ENCODE measurements at regions not wholly inside any gene's neighbourhood (a gene's known extent, or its start where the extent isn't known, plus 50 kb on each side); places are given as distances from the start of the nearest gene placed in this dataset.

- intact Hi-C loops (cut with DNase I) = no loop called here
- ATAC-seq = no peak
- Histone ChIP-seq H3K4me1 (peaks cover 0 to 3% (median 0%) of the 10 kb centered on the region in 3 donors), H3K27ac (no peak overlapping the region), H3K9me3 (no peaks in the 10 kb centered on the region), H3K4me3 (no peak overlapping the region), H3K36me3 (no peaks in the 10 kb centered on the region), H3K27me3 (no peaks in the 10 kb centered on the region)
- DNase-seq = no peak
- TF ChIP-seq, protein P1, sequence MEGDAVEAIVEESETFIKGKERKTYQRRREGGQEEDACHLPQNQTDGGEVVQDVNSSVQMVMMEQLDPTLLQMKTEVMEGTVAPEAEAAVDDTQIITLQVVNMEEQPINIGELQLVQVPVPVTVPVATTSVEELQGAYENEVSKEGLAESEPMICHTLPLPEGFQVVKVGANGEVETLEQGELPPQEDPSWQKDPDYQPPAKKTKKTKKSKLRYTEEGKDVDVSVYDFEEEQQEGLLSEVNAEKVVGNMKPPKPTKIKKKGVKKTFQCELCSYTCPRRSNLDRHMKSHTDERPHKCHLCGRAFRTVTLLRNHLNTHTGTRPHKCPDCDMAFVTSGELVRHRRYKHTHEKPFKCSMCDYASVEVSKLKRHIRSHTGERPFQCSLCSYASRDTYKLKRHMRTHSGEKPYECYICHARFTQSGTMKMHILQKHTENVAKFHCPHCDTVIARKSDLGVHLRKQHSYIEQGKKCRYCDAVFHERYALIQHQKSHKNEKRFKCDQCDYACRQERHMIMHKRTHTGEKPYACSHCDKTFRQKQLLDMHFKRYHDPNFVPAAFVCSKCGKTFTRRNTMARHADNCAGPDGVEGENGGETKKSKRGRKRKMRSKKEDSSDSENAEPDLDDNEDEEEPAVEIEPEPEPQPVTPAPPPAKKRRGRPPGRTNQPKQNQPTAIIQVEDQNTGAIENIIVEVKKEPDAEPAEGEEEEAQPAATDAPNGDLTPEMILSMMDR (IDR thresholded peaks at IDR 0.05) = no peak
- 10 to 16% methylated on average over 1 of the region's 1 CpG for WGBS, 2 donors
- FAIRE-seq = no peak
Measured at GRCh38 chr11:10927538-10927937, 69.7 kb upstream of the ZBED5 start.

DNA sequence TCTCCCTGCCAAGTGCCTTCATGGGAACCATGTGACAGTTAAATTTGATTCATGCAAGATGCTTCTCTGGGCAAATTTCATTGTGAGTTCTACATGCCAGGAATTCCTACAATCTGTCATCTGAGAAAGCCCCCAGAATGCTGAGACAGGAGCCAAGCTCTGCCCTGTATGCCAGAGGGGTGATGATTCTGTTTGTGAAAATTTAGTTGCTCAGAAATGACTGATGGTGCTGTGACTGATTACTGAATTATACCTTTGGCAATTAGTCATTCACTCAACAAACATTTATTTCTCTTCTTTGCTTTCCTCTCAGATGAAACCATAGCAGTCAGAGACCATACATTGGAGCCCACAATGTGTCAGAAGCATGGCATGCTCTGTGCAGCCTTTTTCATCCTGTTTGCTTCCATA, 69.0 kb upstream of the ZBED5 start:
- Histone ChIP-seq H3K27ac (no peak overlapping the region), H3K9me3 (no peaks in the 10 kb centered on the region)
- TF ChIP-seq, protein P1 (IDR thresholded peaks at IDR 0.05) = no peak

DNA sequence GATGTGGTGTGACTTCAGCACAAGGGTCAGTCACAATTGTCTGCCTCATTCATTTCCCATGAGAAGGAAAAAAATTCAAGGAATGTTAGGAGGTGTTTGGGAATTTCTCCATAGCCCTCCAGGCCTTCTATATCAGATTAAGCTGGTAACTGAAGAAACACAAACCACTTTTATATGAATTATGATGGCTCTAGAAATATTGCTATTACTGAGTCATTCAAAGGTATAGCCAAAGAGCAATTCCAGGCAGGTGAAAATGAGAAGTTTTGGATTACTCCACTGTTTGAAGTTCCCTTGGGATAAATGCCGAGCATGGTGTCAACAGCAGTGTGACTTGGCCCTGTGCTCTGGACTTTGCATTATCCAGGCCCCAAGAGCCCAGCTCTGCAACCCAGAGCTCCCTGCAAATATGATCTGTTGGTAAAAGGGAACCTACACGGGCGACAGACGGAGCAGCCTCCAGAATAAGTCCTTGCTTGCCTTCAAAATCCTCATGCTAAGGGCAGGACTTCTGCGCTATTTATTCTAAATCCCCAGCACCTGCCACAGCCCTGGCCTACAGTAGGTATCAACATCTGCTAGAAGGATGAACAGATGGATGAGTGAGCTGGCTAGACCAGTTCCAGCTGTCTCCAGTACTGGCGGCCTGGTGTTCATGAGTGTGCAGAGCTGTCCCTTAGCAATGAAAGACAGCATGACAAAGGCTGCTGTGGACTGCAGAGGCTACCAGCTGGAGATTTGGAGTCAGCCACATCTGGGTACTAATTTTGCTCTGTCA, 67.5 kb upstream of the ZBED5 start:
- TF ChIP-seq, protein P1 (IDR thresholded peaks at IDR 0.05) = no peak
- intact Hi-C loops (cut with DNase I) = no loop called here
- FAIRE-seq = no peak
- Histone ChIP-seq H3K9me3 (no peaks in the 10 kb centered on the region), H3K36me3 (no peaks in the 10 kb centered on the region), H3K27ac (no peak overlapping the region), H3K4me3 (no peak overlapping the region), H3K4me1 (no peaks in the 10 kb centered on the region), H3K27me3 (no peaks in the 10 kb centered on the region)
- no peak for DNase-seq
- no peak for ATAC-seq
- WGBS, 2 donors = 94 to 95% methylated on average over 6 of the region's 6 CpGs

More for the DNA sequence above, 69.0 kb upstream of the ZBED5 start:
- intact Hi-C loops (cut with DNase I) = no loop called here
- ATAC-seq (no peak), DNase-seq (no peak), FAIRE-seq (no peak)
- no peaks in the 10 kb centered on the region for H3K4me1 ChIP-seq
- H3K36me3 ChIP-seq = no peaks in the 10 kb centered on the region
- no peaks in the 10 kb centered on the region for H3K27me3 ChIP-seq
- no peak overlapping the region for H3K4me3 ChIP-seq

DNA sequence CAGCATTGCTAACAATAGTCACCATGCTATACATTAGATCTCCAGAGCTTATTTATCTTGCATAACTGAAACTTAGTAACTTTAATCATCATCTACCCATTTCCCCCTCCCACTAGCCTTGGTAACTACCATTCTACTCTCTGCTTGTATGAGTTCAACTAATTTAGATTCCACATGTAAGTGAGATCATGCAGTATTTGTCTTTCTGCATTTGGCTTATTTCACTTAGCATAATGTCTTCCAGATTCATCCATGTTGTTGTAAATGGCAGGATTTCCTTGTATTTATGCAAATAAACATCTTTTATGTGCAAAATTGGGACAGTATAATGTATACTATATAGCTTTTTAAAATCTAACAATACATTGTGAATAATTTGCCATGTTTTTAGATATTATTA, 66.0 kb upstream of the ZBED5 start:
- FAIRE-seq (no peak), ATAC-seq (no peak), DNase-seq (no peak)
- TF ChIP-seq, protein P1 (IDR thresholded peaks at IDR 0.05) = no peak
- Histone ChIP-seq H3K36me3 (no peaks in the 10 kb centered on the region), H3K27ac (no peak overlapping the region), H3K4me3 (no peak overlapping the region), H3K4me1 (no peaks in the 10 kb centered on the region), H3K27me3 (no peaks in the 10 kb centered on the region), H3K9me3 (no peaks in the 10 kb centered on the region)
- intact Hi-C loops (cut with DNase I) = no loop called here

DNA sequence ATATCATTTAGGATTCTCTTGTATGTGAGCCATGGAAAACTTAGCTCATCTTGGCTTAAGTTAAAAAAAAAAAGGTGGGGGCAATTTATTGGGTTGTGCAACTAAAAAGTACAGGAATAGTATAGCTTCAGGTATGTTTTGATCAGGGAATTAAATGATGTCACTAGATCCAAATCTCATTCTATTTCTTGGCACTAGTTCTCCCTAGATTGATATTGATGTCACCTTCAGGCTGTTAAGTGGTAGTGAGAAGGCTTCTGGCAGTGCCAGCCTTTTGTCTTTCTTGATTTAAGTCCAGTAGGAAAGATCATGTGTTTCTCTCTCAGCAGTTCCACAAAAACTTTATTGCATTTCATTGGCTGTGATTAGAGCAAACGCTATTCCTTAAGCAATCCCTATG, 65.0 kb upstream of the ZBED5 start:
- no peaks in the 10 kb centered on the region for H3K36me3 ChIP-seq
- intact Hi-C loops (cut with DNase I) = no loop called here
- no peak overlapping the region for H3K4me3 ChIP-seq
- H3K4me1 ChIP-seq = no peaks in the 10 kb centered on the region
- 59 to 67% methylated on average over 1 of the region's 1 CpG for WGBS, 2 donors
- DNase-seq (no peak), FAIRE-seq (no peak), ATAC-seq (no peak)
- no peaks in the 10 kb centered on the region for H3K27me3 ChIP-seq
- no peak overlapping the region for H3K27ac ChIP-seq
- TF ChIP-seq, protein P1 (IDR thresholded peaks at IDR 0.05) = no peak
- no peaks in the 10 kb centered on the region for H3K9me3 ChIP-seq
